Aorta (tissue), 5 donors: ENCODE measurements at regions not wholly inside any gene's neighbourhood (a gene's known extent, or its start where the extent isn't known, plus 50 kb on each side); places are given as distances from the start of the nearest gene placed in this dataset.
"Not testable (repeated sequence)": the region's sequence is repeated elsewhere in the genome, so short reads cannot be mapped to it uniquely, and the experiment has no call there.

Source experiments
- ATAC-seq: fragments of 200-7000 bp; cut with Tn5 transposase; one replicate; pipeline ENCODE4 v1.9.1; 2022; ENCODE audit warnings: moderate library complexity; ENCODE audit not compliant: low FRiP score
- DNase-seq, 2 donors: peaks; one replicate each; pipeline ENCODE4 v3.0.0-alpha.2; 2020
- H3K27ac ChIP-seq, 2 donors: one replicate each; pipeline ENCODE4 v1.5.1; 2013; ENCODE audit warnings: low read length in 2 of 2, mild to moderate bottlenecking in 2 of 2, moderate library complexity in 2 of 2, control low read depth in 1 of 2, inconsistent platforms in 1 of 2, low read depth in 1 of 2
- H3K27me3 ChIP-seq, 2 donors: one replicate each; pipeline ENCODE4 v1.6.1; 2013; ENCODE audit warnings: control low read depth in 1 of 2, low read length in 1 of 2, mild to moderate bottlenecking in 1 of 2, moderate library complexity in 1 of 2; ENCODE audit not compliant: insufficient read depth in 2 of 2, control insufficient read depth in 1 of 2
- H3K36me3 ChIP-seq, 2 donors: one replicate each; pipeline ENCODE4 v1.6.1; 2013; ENCODE audit warnings: control low read depth in 1 of 2, low read length in 1 of 2, mild to moderate bottlenecking in 1 of 2; ENCODE audit not compliant: insufficient read depth in 2 of 2, control insufficient read depth in 1 of 2
- H3K4me1 ChIP-seq, 2 donors: one replicate each; pipeline ENCODE4 v1.6.1; 2013; ENCODE audit warnings: low read length in 2 of 2, control low read depth in 1 of 2, mild to moderate bottlenecking in 1 of 2, moderate library complexity in 1 of 2; ENCODE audit not compliant: insufficient read depth in 2 of 2, control insufficient read depth in 1 of 2
- H3K4me3 ChIP-seq, 2 donors: one replicate each; pipeline ENCODE4 v1.5.1; 2013; ENCODE audit warnings: low read length in 2 of 2, control low read depth in 1 of 2, mild to moderate bottlenecking in 1 of 2
- H3K9me3 ChIP-seq: one replicate; pipeline ENCODE4 v1.6.1; 2013; ENCODE audit warnings: mild to moderate bottlenecking, low read length; ENCODE audit not compliant: control insufficient read depth
- WGBS, 2 donors: extraction: QIAGEN DNeasy Blood & Tissue Kit; methylation state at CpG; one replicate each; pipeline ENCODE4 v1.1.7; 2013; 5-methylcytosine and 5-hydroxymethylcytosine counted together
- intact Hi-C, 2 donors: fragments of 100-400 bp; cut with DNase I; formaldehyde crosslinking; loops; one replicate each; pipeline versions ENCODE4 v1.14.2 to v1.15.0; 2022
- donor health status: healthy with polysubstance abuse.
- donor health status: Bipolar disorder and iron deficiency.
- donor health status: DM: no; HTN: no; CAD: no.
- donor health status: DM: no; HTN: no; CAD: no.
- donor health status: DM: yes; HTN: yes; CAD: no.

DNA sequence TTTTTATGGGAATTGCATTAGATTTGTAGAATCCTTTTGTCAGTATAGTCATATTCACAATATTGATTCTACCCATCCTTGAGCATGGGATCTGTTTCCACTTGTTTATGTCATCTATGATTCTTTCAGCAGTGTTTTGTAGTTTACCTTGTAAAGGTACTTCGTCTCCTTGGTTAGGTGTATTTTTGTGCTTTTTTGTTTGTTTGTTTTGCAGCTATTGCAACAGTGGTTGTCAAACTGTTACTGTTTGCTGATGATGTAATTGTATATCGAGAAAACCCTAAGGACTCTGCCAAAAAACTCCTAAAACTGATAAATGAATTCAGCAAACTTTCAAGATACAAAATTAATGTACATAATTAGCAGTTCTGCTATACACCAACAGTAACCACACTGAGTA lies 127.9 kb upstream of the AR start:
- ATAC-seq (no peak), DNase-seq (no peak)
- intact Hi-C loops = no loop called here
- WGBS, 2 donors = 71 to 83% methylated on average over 2 of the region's 2 CpGs
- Histone ChIP-seq H3K27me3 (no peaks in the 10 kb centered on the region), H3K4me1 (no peaks in the 10 kb centered on the region), H3K4me3 (no peak overlapping the region), H3K36me3 (no peaks in the 10 kb centered on the region), H3K27ac (no peak overlapping the region), H3K9me3 (no peaks in the 10 kb centered on the region)

DNA sequence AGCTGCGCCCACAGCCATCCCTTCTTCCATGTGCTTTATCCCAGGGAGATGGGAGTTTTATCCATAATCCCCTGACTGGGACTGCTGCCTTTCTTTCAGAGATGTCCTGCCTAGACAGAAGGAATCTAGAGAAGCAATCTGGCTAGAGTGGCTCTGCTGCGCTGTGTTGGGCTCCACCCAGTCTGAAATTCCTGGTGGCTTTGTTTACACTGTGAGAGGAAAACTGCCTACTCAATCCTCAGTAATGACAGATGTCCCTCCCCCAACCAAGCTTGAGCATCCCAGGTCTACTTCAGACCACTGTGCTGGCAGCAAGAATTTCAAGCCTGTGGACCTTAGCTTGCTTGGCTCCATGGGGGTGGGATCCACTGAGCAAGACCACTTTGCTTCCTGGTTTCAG lies 116.9 kb upstream of the AR start:
- DNase-seq (no peak), ATAC-seq (no peak)
- intact Hi-C loops = no loop called here
- peaks cover 1% of the 10 kb centered on the region for H3K9me3 ChIP-seq
- no peak overlapping the region for H3K4me3 ChIP-seq
- no peaks in the 10 kb centered on the region for H3K36me3 ChIP-seq
- H3K27me3 ChIP-seq = no peaks in the 10 kb centered on the region
- no peak overlapping the region for H3K27ac ChIP-seq
- WGBS, 2 donors = 71 to 82% methylated on average over 2 of the region's 2 CpGs
- no peaks in the 10 kb centered on the region for H3K4me1 ChIP-seq

DNA sequence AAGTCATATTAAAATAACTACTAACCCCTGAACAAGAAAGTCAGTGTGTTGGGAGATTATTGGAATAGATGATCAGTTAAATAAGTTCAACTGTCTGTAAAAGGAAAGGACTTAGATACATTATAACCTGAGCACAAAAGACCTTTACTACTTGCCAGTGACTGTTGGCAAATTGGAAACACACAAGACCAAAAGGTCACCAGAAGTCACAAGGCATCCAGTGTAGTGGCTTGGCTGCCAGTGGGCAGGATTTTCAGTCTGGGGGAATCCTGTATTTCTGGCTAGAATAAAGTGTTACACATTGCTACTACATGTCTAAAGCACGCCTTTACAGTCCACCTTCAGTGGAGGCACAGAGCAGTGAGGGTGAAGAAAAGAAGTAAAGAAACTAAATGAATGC lies 108.3 kb upstream of the AR start:
- Histone ChIP-seq H3K9me3 (no peaks in the 10 kb centered on the region), H3K27me3 (no peaks in the 10 kb centered on the region), H3K27ac (no peak overlapping the region), H3K4me1 (peaks cover 0 to 4% of the 10 kb centered on the region in 2 donors), H3K36me3 (no peaks in the 10 kb centered on the region), H3K4me3 (no peak overlapping the region)
- no peak for ATAC-seq
- 54 to 100% methylated on average over 1 of the region's 1 CpG for WGBS, 2 donors
- intact Hi-C loops = no loop called here
- DNase-seq = no peak

DNA sequence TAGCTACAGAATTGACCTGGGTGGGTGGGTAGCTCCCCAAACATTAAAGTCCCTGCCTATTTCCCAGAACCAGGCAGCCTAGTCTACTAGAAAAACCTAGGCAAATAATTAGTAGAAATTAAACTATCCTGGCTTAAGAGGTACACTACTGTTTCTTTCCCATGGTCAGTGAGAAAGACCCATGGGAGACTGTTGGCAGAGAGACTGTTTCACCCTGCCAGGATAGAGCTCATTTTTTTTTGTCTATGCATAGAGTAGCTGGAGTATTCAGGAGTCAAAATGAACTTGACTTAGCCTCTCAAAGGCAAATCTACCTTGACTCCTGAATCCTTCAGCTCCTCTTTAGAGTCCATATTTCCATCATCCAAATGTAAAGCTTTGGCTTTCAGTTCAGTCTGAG lies 107.0 kb upstream of the AR start:
- no peak overlapping the region for H3K27ac ChIP-seq
- intact Hi-C loops = no loop called here
- no peaks in the 10 kb centered on the region for H3K36me3 ChIP-seq
- ATAC-seq (no peak), DNase-seq (no peak)
- H3K27me3 ChIP-seq = no peaks in the 10 kb centered on the region
- H3K4me3 ChIP-seq = no peak overlapping the region
- no peaks in the 10 kb centered on the region for H3K9me3 ChIP-seq
- peaks cover 0 to 4% of the 10 kb centered on the region in 2 donors for H3K4me1 ChIP-seq

DNA sequence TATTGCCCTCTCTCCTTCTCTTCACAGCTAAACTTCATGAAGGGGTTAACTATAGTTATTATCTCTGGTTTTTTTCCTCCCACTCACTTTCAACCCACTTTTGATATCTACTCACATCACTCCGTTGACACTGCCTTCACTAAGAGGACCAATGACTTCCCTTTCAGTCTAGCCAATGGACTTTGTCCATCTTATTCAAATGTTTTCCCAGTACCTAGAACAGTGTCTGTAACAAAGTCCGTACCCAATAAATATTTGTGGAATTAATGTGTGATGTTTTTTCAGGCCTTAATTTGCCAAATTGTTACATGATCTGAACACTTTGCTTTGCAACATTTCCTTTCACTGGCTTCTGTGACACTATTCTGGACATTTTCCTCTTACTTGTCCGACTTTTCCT lies 106.0 kb upstream of the AR start:
- peaks cover 0 to 4% of the 10 kb centered on the region in 2 donors for H3K4me1 ChIP-seq
- no peaks in the 10 kb centered on the region for H3K27me3 ChIP-seq
- no peaks in the 10 kb centered on the region for H3K9me3 ChIP-seq
- DNase-seq = no peak
- WGBS, 2 donors = 70 to 92% methylated on average over 3 of the region's 3 CpGs
- intact Hi-C loops = no loop called here
- no peak for ATAC-seq
- no peak overlapping the region for H3K4me3 ChIP-seq
- no peaks in the 10 kb centered on the region for H3K36me3 ChIP-seq
- no peak overlapping the region for H3K27ac ChIP-seq

DNA sequence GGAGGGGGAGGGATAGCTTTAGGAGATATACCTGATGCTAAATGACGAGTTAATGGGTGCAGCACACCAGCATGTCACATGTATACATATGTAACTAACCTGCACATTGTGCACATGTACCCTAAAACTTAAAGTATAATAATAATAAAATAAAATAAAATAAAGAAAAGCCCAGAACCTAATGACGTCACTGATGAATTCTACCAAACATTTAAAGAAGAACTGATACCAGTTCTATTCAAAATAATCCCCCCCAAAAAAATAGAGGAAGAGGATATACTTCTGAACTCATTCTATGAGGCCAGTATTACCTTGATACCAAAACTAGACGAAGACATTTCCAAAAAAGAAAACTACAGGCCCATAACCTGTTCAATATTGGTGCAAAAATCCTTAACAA lies 68.6 kb upstream of the AR start:
- H3K27me3 ChIP-seq, intact Hi-C loops, H3K9me3 ChIP-seq, H3K27ac ChIP-seq, H3K4me3 ChIP-seq, H3K4me1 ChIP-seq, ATAC-seq, DNase-seq, H3K36me3 ChIP-seq: not testable (repeated sequence)
- 53 to 72% methylated on average over 3 of the region's 3 CpGs for WGBS, 2 donors

DNA sequence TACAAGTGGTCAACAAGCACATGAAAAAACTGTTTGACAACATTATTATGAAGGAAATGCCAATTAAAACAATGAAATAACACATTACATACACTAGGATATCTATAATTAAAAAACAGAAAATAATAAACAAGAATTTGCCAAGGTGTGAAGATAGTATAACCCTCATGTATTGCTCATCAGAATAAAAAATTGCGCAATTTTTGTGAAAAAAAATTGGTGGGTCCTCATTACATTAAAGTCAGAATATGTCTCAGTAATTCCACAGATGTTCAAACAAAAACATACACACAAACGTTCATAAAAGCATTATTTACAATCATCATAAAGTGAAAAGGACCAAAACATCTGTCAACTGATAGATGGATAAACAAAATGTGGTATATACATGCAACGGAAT lies 63.0 kb upstream of the AR start:
- Histone ChIP-seq H3K27me3 (no peaks in the 10 kb centered on the region), H3K4me1 (no peaks in the 10 kb centered on the region), H3K4me3 (no peak overlapping the region), H3K36me3 (no peaks in the 10 kb centered on the region), H3K27ac (no peak overlapping the region), H3K9me3 (no peaks in the 10 kb centered on the region)
- DNase-seq (no peak), ATAC-seq (no peak)
- intact Hi-C loops = no loop called here
- WGBS, 2 donors = 44 to 71% methylated on average over 3 of the region's 3 CpGs
